T-helper 17 cell (primary cell): ENCODE measurements at regions not wholly inside any gene's neighbourhood (a gene's known extent, or its start where the extent isn't known, plus 50 kb on each side); places are given as distances from the start of the nearest gene placed in this dataset.
"Not testable (repeated sequence)": the region's sequence is repeated elsewhere in the genome, so short reads cannot be mapped to it uniquely, and the experiment has no call there.

Experiments
- ATAC-seq: fragments of 150-1000 bp; cut with Tn5 transposase; 2 replicates; pipeline ENCODE4 v1.10.0; 2021; ENCODE audit warnings: mild to moderate bottlenecking, moderate library complexity
- DNase-seq, 3 donors: peaks; one replicate each; pipeline versions ENCODE4 v3.0.0 to v3.0.0-alpha.2; 2020 to 2021
- H3K9me3 ChIP-seq: one replicate; pipeline ENCODE4 v1.7.0; 2013; ENCODE audit warnings: low read length, mild to moderate bottlenecking; ENCODE audit not compliant: control insufficient read depth, poor library complexity, severe bottlenecking
- H3K27ac Mint-ChIP-seq: one replicate; pipeline ENCODE4 v1.8.0; 2022; ENCODE audit warnings: mild to moderate bottlenecking, moderate library complexity, mixed read lengths
- H3K27me3 Mint-ChIP-seq: one replicate; pipeline ENCODE4 v1.8.0; 2022; ENCODE audit warnings: mixed read lengths
- H3K36me3 Mint-ChIP-seq: one replicate; pipeline ENCODE4 v1.8.0; 2022; ENCODE audit warnings: low read depth, mixed read lengths
- H3K4me1 Mint-ChIP-seq: one replicate; pipeline ENCODE4 v1.8.0; 2022; ENCODE audit warnings: mild to moderate bottlenecking, mixed read lengths
- H3K4me3 Mint-ChIP-seq: one replicate; pipeline ENCODE4 v1.8.0; 2022; ENCODE audit warnings: mild to moderate bottlenecking, moderate library complexity, mixed read lengths

DNA sequence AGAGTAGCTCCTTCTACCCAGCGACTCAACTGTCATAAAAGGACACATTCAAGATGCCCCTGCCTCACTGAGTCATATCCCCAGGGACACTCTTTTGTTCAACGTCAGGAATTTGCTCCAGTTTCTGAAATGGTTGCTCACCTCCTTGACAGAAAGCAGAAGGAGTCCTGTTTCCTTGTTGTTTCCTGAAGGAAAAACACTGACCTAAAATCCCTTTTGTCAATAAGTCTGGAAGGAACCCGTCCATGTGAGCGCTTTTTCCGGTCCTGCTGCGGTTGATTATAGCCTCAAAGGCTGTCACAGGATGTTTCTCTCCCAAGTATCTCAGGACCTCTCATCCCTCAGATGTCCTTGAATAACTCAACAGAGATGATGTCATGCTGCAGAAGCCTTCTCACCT lies 113.6 kb upstream of the PLEKHG1 start:
- H3K9me3 ChIP-seq, result no peaks in the 10 kb centered on the region
- peaks cover 6% of the 10 kb centered on the region for H3K27me3 Mint-ChIP-seq
- no peak overlapping the region for H3K4me3 Mint-ChIP-seq
- peaks cover 1% of the 10 kb centered on the region for H3K4me1 Mint-ChIP-seq
- H3K36me3 Mint-ChIP-seq, result no peaks in the 10 kb centered on the region
- no peak overlapping the region for H3K27ac Mint-ChIP-seq
- DNase-seq (no peak), ATAC-seq (no peak)

- H3K9me3 ChIP-seq, result no peaks in the 10 kb centered on the region
- H3K36me3 Mint-ChIP-seq, result no peaks in the 10 kb centered on the region
- no peak overlapping the region for H3K27ac Mint-ChIP-seq
- H3K4me3 Mint-ChIP-seq, result no peak overlapping the region
- H3K4me1 Mint-ChIP-seq, result peaks cover 8% of the 10 kb centered on the region
- ATAC-seq, result no peak
- peaks cover 5% of the 10 kb centered on the region for H3K27me3 Mint-ChIP-seq
- DNase-seq, result no peak
Observed at GRCh38 chr6:150490586-150490985, 109.1 kb upstream of the PLEKHG1 start.

DNA sequence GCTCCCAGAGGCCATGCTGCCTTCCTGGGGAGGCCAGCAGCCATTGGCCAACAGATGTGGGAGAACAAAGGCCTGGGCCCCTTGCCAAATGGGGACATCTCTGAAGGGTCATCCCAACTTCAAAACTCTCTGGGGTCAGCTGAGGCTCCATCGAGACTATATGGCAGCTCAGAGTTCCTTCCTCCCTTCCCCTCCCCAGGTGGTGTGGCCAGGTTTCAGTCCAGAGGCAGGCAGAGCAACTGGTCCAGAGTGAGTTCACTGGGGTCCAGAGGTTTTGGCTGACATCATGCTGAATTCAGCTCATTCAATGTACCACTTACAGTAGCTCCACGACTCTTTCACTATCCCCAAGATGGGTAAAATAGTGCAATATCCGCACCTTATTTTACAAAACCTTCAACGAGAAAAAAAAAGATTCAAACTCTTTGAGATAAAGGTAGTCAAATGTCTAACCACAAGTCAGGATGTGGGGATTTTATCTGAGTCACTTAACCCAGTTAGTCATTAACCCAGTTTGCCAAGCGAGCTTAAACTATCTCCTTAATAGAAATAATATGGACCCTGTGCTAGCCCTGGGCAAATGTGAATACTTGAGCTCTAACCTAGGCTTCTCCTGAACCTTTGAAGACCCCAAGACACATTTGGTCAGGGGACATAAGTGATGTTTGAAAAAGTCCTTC lies 108.4 kb upstream of the PLEKHG1 start:
- Mint-ChIP-seq H3K4me3 (peak overlapping the region; percentile 79), H3K4me1 (peaks cover 8% of the 10 kb centered on the region), H3K27ac (peak overlapping the region; percentile 11), H3K36me3 (no peaks in the 10 kb centered on the region), H3K27me3 (peaks cover 5% of the 10 kb centered on the region)
- no peaks in the 10 kb centered on the region for H3K9me3 ChIP-seq
- no peak for DNase-seq
- ATAC-seq, result peak; percentile 93

DNA sequence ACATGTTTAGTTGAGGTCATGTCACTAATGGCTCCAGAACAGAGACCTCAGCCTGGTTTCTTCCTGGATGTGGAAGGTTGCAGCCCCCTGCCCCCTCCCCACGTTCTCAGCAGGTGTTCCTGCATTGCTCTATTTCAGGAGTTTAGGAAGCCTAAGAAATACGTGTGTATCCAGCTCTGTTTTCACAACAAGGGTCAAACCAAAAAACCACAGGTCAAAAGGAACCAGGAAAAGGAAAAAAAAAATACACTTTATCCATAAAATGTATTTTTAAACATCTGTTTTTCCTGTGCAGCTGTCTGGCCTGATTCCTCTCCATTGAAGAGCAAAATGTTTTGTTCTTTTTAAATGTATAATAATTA lies 107.9 kb upstream of the PLEKHG1 start:
- DNase-seq (no peak), ATAC-seq (no peak)
- Mint-ChIP-seq H3K27me3 (peaks cover 5% of the 10 kb centered on the region), H3K4me1 (peaks cover 8% of the 10 kb centered on the region), H3K36me3 (no peaks in the 10 kb centered on the region), H3K4me3 (no peak overlapping the region), H3K27ac (peak overlapping the region; percentile 11)
- no peaks in the 10 kb centered on the region for H3K9me3 ChIP-seq

DNA sequence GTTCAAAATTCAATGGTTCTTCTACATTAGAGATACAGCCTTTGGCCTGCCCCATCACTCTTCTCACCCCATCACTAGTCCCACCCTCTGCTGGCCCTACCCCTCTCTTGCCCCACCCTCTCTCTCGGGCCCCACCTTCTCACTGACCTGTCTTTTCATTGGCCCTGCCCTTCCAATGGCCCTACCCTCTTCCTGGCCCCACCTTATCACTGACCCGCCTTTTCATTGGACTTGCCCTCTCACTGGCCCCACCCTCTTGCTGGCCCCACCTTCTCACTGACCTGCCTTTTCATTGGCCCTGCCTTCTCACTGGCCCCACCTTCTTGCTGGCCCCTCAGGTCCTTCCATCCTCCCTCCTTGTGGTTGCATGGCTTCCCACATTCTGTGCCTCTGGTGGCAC lies 107.2 kb upstream of the PLEKHG1 start:
- H3K27me3 Mint-ChIP-seq, result peaks cover 5% of the 10 kb centered on the region
- H3K4me1 Mint-ChIP-seq, result peaks cover 8% of the 10 kb centered on the region
- ATAC-seq (no peak), DNase-seq (no peak)
- H3K9me3 ChIP-seq, result no peaks in the 10 kb centered on the region
- H3K4me3 Mint-ChIP-seq, result no peak overlapping the region
- H3K27ac Mint-ChIP-seq, result peak overlapping the region; percentile 5
- H3K36me3 Mint-ChIP-seq, result no peaks in the 10 kb centered on the region

- Mint-ChIP-seq H3K36me3 (no peaks in the 10 kb centered on the region), H3K27me3 (peaks cover 5% of the 10 kb centered on the region)
- no peak for DNase-seq
Observed at GRCh38 chr6:150492941-150493340, 106.7 kb upstream of the PLEKHG1 start.

GRCh38 chr6:150493552-150493951 lies 106.1 kb upstream of the PLEKHG1 start:
- not testable (repeated sequence) for H3K27me3 Mint-ChIP-seq, H3K4me1 Mint-ChIP-seq, H3K4me3 Mint-ChIP-seq, DNase-seq, H3K36me3 Mint-ChIP-seq, H3K9me3 ChIP-seq, ATAC-seq, H3K27ac Mint-ChIP-seq

More at GRCh38 chr6:150492941-150493340, 106.7 kb upstream of the PLEKHG1 start:
- ATAC-seq, result no peak
- no peaks in the 10 kb centered on the region for H3K9me3 ChIP-seq
- H3K4me1 Mint-ChIP-seq, result peaks cover 8% of the 10 kb centered on the region
- peak overlapping the region; percentile 5 for H3K27ac Mint-ChIP-seq
- no peak overlapping the region for H3K4me3 Mint-ChIP-seq

DNA sequence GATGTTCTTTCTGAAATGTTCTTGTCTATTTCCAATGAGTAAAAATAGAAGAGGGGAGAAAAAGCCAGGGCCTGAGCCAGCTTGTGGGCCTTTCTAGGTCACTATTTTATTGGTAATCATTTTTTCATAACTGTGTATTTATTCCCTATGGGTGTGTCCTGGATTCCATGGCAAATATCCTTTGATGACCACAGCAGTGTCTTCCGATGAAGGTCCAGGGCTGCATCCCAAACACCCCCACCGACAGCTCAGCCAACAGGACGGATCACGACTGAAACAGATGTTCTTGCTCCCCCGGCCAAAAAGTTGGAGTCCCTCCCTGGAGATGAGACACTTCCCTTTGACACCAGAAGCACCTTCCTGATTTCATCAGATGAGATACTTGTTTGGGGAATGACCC lies 105.4 kb upstream of the PLEKHG1 start:
- ATAC-seq, result no peak
- H3K36me3 Mint-ChIP-seq, result no peaks in the 10 kb centered on the region
- DNase-seq, result no peak
- no peak overlapping the region for H3K4me3 Mint-ChIP-seq
- peaks cover 10% of the 10 kb centered on the region for H3K4me1 Mint-ChIP-seq
- H3K27ac Mint-ChIP-seq, result no peak overlapping the region
- H3K27me3 Mint-ChIP-seq, result peaks cover 5% of the 10 kb centered on the region
- no peaks in the 10 kb centered on the region for H3K9me3 ChIP-seq

GRCh38 chr6:150495126-150495525 lies 104.6 kb upstream of the PLEKHG1 start:
- no peaks in the 10 kb centered on the region for H3K9me3 ChIP-seq
- Mint-ChIP-seq H3K4me1 (peaks cover 10% of the 10 kb centered on the region), H3K36me3 (no peaks in the 10 kb centered on the region), H3K4me3 (no peak overlapping the region), H3K27me3 (peaks cover 5% of the 10 kb centered on the region), H3K27ac (no peak overlapping the region)
- DNase-seq (no peak), ATAC-seq (no peak)

DNA sequence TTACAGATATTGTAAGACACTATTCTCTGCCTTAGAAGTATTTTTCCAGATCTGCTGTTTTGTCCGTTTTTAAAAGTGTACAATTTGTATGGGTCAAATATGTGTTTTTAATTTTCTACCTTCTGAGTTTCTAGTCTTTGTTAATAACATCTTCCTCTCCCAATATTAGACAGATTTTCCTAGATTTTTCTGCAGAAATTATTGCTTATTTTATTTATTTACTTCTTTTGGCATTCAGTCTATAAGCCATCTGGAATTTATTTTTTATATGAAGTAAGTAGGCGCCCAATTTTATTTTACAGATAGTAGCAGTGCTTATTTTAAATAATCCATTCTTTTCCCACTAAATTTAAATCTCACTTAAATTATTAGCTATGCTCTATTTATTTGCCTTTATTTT lies 103.1 kb upstream of the PLEKHG1 start:
- no peak overlapping the region for H3K4me3 Mint-ChIP-seq
- H3K9me3 ChIP-seq, result no peaks in the 10 kb centered on the region
- no peaks in the 10 kb centered on the region for H3K36me3 Mint-ChIP-seq
- H3K4me1 Mint-ChIP-seq, result peaks cover 5% of the 10 kb centered on the region
- H3K27ac Mint-ChIP-seq, result no peak overlapping the region
- peaks cover 5% of the 10 kb centered on the region for H3K27me3 Mint-ChIP-seq
- ATAC-seq (no peak), DNase-seq (no peak)

DNA sequence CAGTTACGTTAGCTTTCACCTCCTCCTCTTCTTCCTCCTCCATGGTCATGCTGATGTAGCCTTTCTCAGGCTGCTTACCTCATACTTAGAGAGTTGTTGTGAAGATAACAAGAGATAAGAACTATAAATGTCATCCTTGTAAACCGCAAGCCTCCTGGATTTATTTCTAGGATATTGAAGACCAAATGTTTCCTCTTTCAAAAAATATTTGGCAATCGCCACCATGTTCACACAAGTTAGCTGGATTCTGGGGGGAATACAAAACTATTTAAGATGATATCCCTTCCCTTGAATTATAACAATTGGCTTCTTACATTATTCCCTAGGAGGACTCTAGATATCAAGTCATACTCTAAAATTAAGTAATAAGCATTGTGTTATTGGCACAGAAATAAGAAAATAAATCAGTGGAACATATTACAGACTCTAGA lies 99.8 kb upstream of the PLEKHG1 start:
- Mint-ChIP-seq H3K36me3 (no peaks in the 10 kb centered on the region), H3K27me3 (peaks cover 12% of the 10 kb centered on the region), H3K4me1 (peaks cover 4% of the 10 kb centered on the region)

GRCh38 chr6:150500568-150500967 lies 99.1 kb upstream of the PLEKHG1 start:
- H3K4me3 Mint-ChIP-seq, ATAC-seq, H3K4me1 Mint-ChIP-seq, H3K27ac Mint-ChIP-seq, H3K36me3 Mint-ChIP-seq, H3K9me3 ChIP-seq, DNase-seq: not testable (repeated sequence)
- peaks cover 12% of the 10 kb centered on the region for H3K27me3 Mint-ChIP-seq

More for the DNA sequence above, 99.8 kb upstream of the PLEKHG1 start:
- no peaks in the 10 kb centered on the region for H3K9me3 ChIP-seq
- no peak for DNase-seq
- H3K4me3 Mint-ChIP-seq, result no peak overlapping the region
- no peak for ATAC-seq
- no peak overlapping the region for H3K27ac Mint-ChIP-seq

GRCh38 chr6:150503041-150503440 lies 96.6 kb upstream of the PLEKHG1 start:
- no peaks in the 10 kb centered on the region for H3K36me3 Mint-ChIP-seq
- DNase-seq (no peak), ATAC-seq (no peak)
- H3K4me3 Mint-ChIP-seq, result no peak overlapping the region
- no peak overlapping the region for H3K27ac Mint-ChIP-seq
- peaks cover 12% of the 10 kb centered on the region for H3K27me3 Mint-ChIP-seq
- H3K9me3 ChIP-seq, result no peaks in the 10 kb centered on the region
- peaks cover 4% of the 10 kb centered on the region for H3K4me1 Mint-ChIP-seq

GRCh38 chr6:150503586-150504339 lies 95.9 kb upstream of the PLEKHG1 start:
- H3K9me3 ChIP-seq, result no peaks in the 10 kb centered on the region
- DNase-seq (no peak), ATAC-seq (no peak)
- peaks cover 9% of the 10 kb centered on the region for H3K27me3 Mint-ChIP-seq
- H3K27ac Mint-ChIP-seq, result no peak overlapping the region
- peak overlapping the region; percentile 19 for H3K4me3 Mint-ChIP-seq
- H3K4me1 Mint-ChIP-seq, result peaks cover 2% of the 10 kb centered on the region
- no peaks in the 10 kb centered on the region for H3K36me3 Mint-ChIP-seq
